BJ (cell line): ENCODE measurements at regions not wholly inside any gene's neighbourhood (a gene's known extent, or its start where the extent isn't known, plus 50 kb on each side); places are given as distances from the start of the nearest gene placed in this dataset.

Source experiments
- CTCF ChIA-PET: fragments of 350-600 bp; formaldehyde crosslinking; extraction: SDS; loops from one replicate; lab custom pipeline; 2021; ENCODE audit warnings: antibody characterized with exemption, inconsistent platforms; lab: Yijun Ruan, JAX
- POLR2A ChIA-PET: fragments of 300-600 bp; sonication (Branson Sonifier 250); formaldehyde crosslinking; extraction: SDS; loops from one replicate; lab custom pipeline; 2021; ENCODE audit warnings: antibody characterized with exemption; lab: Charles Lee
- DNase-seq: peaks from one replicate; pipeline ENCODE4 v3.0.0-alpha.2; 2011; ENCODE audit warnings: low read depth
- H3K27me3 ChIP-seq: 2 replicates; pipeline ENCODE4 v1.6.0; 2011; ENCODE audit warnings: low read length; ENCODE audit not compliant: control insufficient read depth, insufficient read depth
- H3K36me3 ChIP-seq: 2 replicates; pipeline ENCODE4 v1.5.1; 2011; ENCODE audit warnings: low read length; ENCODE audit not compliant: control insufficient read depth, insufficient read depth
- H3K4me3 ChIP-seq: 2 replicates; pipeline ENCODE4 v1.5.1; 2011; ENCODE audit warnings: low read depth, mild to moderate bottlenecking, control low read depth, low read length
- CTCF ChIP-seq: IDR thresholded peaks from 2 replicates; pipeline ENCODE4 v1.5.1; 2011; ENCODE audit warnings: low read depth, mild to moderate bottlenecking, control low read depth, inconsistent platforms, low read length, moderate library complexity; ENCODE audit not compliant: insufficient read depth

- DNase-seq, result no peak
- Histone ChIP-seq H3K36me3 (no peaks in the 10 kb centered on the region), H3K27me3 (no peaks in the 10 kb centered on the region), H3K4me3 (no peak overlapping the region)
- ChIA-PET CTCF (no interaction called here), POLR2A (no interaction called here)
- TF ChIP-seq CTCF, result no peak
Measured at GRCh38 chr1:59176471-59176870, 120.4 kb upstream of the FGGY start.

GRCh38 chr1:59177756-59178155 is 119.1 kb upstream of the FGGY start:
- no peaks in the 10 kb centered on the region for H3K27me3 ChIP-seq
- no peak for DNase-seq
- ChIA-PET CTCF (no interaction called here), POLR2A (no interaction called here)
- no peak for TF ChIP-seq CTCF
- no peak overlapping the region for H3K4me3 ChIP-seq
- no peaks in the 10 kb centered on the region for H3K36me3 ChIP-seq

GRCh38 chr1:59178339-59179187 is 118.3 kb upstream of the FGGY start:
- Histone ChIP-seq H3K27me3 (no peaks in the 10 kb centered on the region), H3K36me3 (no peaks in the 10 kb centered on the region), H3K4me3 (no peak overlapping the region)
- ChIA-PET CTCF (no interaction called here), POLR2A (no interaction called here)
- no peak for TF ChIP-seq CTCF
- no peak for DNase-seq

GRCh38 chr1:59179673-59180072 is 117.2 kb upstream of the FGGY start:
- TF ChIP-seq CTCF, result no peak
- ChIA-PET CTCF (no interaction called here), POLR2A (no interaction called here)
- H3K36me3 ChIP-seq, result no peaks in the 10 kb centered on the region
- no peaks in the 10 kb centered on the region for H3K27me3 ChIP-seq
- no peak for DNase-seq
- no peak overlapping the region for H3K4me3 ChIP-seq

GRCh38 chr1:59180735-59181134 is 116.2 kb upstream of the FGGY start:
- Histone ChIP-seq H3K4me3 (no peak overlapping the region), H3K27me3 (no peaks in the 10 kb centered on the region), H3K36me3 (no peaks in the 10 kb centered on the region)
- TF ChIP-seq CTCF, result no peak
- DNase-seq, result no peak
- POLR2A ChIA-PET, result no interaction called here
- CTCF ChIA-PET, result interaction anchor here (1.3 kb wide), 1 partner anchor 440 kb away, joined by 3 read pairs; no protein-coding TSS in a partner anchor
